ENCODE measurements at regions not wholly inside any gene's neighbourhood (a gene's known extent, or its start where the extent isn't known, plus 50 kb on each side); places are given as distances from the start of the nearest gene placed in this dataset.

DNA sequence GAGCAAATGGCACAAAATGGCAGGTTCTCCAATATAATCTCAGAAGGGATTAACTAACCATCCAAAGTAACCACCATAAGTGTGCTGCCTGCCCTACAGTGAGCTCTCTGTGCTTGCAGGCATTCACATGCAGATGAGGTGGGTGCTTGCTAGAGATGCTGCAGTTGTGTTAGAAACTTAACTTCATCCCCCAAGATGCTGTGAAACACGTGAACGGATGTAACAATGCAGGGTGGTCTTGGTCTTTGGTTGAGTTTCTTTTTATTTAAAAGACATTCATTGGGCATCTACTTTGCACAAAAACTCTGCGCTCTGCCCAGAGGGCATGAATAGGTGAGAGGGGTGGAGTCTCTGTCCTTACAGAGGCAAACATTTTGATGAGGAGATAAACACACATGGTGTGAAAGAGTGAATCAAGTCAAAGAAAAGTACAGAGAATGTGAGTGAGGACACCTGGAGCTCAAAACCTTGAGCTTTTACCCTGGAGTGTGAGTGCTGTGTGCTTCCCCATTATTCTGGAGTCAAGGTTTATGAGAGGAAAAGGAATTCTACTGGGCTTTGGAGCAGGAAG, 143.9 kb upstream of the DAP start:
- TF ChIP-seq POLR2AphosphoS5 (IDR thresholded peaks at IDR 0.05) (no peak), POLR2A (IDR thresholded peaks at IDR 0.05) (no peak)
- TF ChIP-seq, protein P1, sequence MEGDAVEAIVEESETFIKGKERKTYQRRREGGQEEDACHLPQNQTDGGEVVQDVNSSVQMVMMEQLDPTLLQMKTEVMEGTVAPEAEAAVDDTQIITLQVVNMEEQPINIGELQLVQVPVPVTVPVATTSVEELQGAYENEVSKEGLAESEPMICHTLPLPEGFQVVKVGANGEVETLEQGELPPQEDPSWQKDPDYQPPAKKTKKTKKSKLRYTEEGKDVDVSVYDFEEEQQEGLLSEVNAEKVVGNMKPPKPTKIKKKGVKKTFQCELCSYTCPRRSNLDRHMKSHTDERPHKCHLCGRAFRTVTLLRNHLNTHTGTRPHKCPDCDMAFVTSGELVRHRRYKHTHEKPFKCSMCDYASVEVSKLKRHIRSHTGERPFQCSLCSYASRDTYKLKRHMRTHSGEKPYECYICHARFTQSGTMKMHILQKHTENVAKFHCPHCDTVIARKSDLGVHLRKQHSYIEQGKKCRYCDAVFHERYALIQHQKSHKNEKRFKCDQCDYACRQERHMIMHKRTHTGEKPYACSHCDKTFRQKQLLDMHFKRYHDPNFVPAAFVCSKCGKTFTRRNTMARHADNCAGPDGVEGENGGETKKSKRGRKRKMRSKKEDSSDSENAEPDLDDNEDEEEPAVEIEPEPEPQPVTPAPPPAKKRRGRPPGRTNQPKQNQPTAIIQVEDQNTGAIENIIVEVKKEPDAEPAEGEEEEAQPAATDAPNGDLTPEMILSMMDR (IDR thresholded peaks at IDR 0.05) = no peak
